GM10248 (cell line): ENCODE measurements at regions not wholly inside any gene's neighbourhood (a gene's known extent, or its start where the extent isn't known, plus 50 kb on each side); places are given as distances from the start of the nearest gene placed in this dataset.

ENCODE experiments used
- CTCF ChIA-PET: fragments of 300-600 bp; sonication (Branson Sonifier 250); formaldehyde crosslinking; extraction: SDS; loops from one replicate; lab custom pipeline; 2021; ENCODE audit warnings: antibody characterized with exemption; lab: Yijun Ruan, JAX
- POLR2A ChIA-PET: fragments of 350-650 bp; sonication (Branson Sonifier 250); formaldehyde crosslinking; extraction: SDS; loops from one replicate; lab custom pipeline; 2020; ENCODE audit warnings: antibody characterized with exemption; lab: Yijun Ruan, JAX
- DNase-seq: peaks from one replicate; pipeline ENCODE4 v3.0.0; 2012; ENCODE audit errors: extremely low spot score
- CTCF ChIP-seq: IDR thresholded peaks from 2 replicates; pipeline ENCODE4 v1.5.1; 2012; ENCODE audit warnings: mild to moderate bottlenecking, low read depth; ENCODE audit errors: extremely low read depth, missing control alignments, control extremely low read depth

- CTCF ChIA-PET: no interaction called here
- POLR2A ChIA-PET: no interaction called here
- no peak for TF ChIP-seq CTCF
- no peak for DNase-seq
Measured at GRCh38 chr5:144788556-144788955, 617.9 kb downstream of the KCTD16 start.

DNA sequence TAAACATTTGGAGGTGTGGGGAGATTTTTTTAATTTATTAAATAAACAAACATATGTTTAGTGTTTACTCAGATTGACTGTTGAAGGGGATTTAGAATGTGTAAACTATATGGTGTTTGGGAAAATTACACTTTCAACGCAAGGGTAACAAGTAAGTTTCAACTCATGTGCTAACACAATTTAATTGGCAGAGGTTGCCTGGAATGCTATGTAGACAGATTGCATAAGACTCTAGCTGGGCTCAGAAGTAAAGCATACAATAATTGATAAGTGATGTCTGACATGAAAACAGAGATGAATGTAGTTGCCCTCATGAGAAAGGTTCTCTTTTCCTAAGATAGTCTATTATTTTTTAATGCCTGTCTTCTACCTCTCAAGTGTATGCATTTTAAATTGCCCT is 617.4 kb downstream of the KCTD16 start:
- ChIA-PET POLR2A (no interaction called here), CTCF (no interaction called here)
- no peak for DNase-seq
- TF ChIP-seq CTCF: no peak

GRCh38 chr5:144779368-144779767 is 608.7 kb downstream of the KCTD16 start:
- DNase-seq: no peak
- TF ChIP-seq CTCF: no peak
- ChIA-PET POLR2A (no interaction called here), CTCF (no interaction called here)

DNA sequence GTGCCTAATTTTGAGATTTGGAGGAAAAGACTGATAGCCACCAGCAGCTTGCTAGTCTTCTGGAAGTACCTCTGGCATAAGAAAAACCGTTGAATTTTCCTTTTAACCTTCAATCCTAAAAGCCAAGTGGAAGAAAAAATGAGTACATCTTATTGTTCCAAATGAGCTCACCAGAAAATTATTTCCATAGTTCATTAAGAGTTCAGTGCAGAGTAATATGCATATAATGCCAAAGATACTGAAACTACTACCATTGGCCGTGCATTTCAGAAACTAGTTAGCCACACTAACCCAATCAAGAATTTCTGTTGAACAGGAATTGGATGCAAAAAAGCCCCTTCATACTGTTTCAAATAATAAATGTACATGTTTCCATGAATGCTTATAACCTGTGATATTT is 607.9 kb downstream of the KCTD16 start:
- no peak for DNase-seq
- TF ChIP-seq CTCF: no peak
- CTCF ChIA-PET: no interaction called here
- POLR2A ChIA-PET: no interaction called here

- ChIA-PET POLR2A (no interaction called here), CTCF (interaction anchor here (1.5 kb wide), 1 partner anchor 25 kb away, joined by 3 read pairs; no protein-coding TSS in a partner anchor)
Measured at GRCh38 chr5:144774197-144774596, 603.5 kb downstream of the KCTD16 start.

DNA sequence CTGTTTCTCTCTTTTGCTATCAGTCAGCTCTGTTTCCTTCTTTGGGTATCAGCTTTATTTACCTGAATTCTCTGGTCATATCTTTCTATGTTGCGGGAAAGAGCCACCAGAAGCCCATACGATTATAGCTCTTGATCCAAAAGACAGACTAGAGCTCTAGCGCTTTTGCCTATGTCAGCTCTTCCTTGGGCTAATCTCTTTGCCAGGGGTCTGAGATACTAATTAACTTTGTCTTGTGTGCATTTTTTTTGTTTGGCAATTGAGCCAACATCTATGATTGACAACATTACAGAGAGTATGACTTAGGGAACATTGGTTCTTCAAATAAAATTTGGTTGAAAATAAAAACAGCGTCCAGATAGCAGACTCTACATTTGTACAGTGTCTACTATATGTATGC is 603.0 kb downstream of the KCTD16 start:
- ChIA-PET CTCF (interaction anchor here (1.2 to 1.5 kb wide), 2 partner anchors 25 to 26 kb away, joined by 3 to 4 read pairs; no protein-coding TSS in a partner anchor), POLR2A (no interaction called here)
- no peak for DNase-seq
- TF ChIP-seq CTCF: no peak

More at GRCh38 chr5:144774197-144774596, 603.5 kb downstream of the KCTD16 start:
- no peak for DNase-seq
- TF ChIP-seq CTCF: no peak
